ENCODE measurements at regions not wholly inside any gene's neighbourhood (a gene's known extent, or its start where the extent isn't known, plus 50 kb on each side); places are given as distances from the start of the nearest gene placed in this dataset.
A peak's percentile ranks its signal among the peaks of the same experiment; 100 is the strongest.

- peaks cover 4% of the 10 kb centered on the region for H3K9me3 Mint-ChIP-seq (ENCODE audit: unreplicated experiment)
- H3K36me3 Mint-ChIP-seq (ENCODE audit: low read depth, unreplicated experiment): no peaks in the 10 kb centered on the region
- Histone ChIP-seq H3K4me2 (ENCODE audit: low read length) (no peak overlapping the region), H3K79me2 (ENCODE audit: insufficient read depth, low read length) (no peaks in the 10 kb centered on the region), H3K4me1 (ENCODE audit: insufficient read depth, low read length) (no peaks in the 10 kb centered on the region), H3K4me3 (ENCODE audit: insufficient read depth, low read depth, low read length) (no peak overlapping the region), H3K27me3 (ENCODE audit: insufficient read depth, low read length) (no peaks in the 10 kb centered on the region), H4K20me1 (ENCODE audit: insufficient read depth, low read length) (no peaks in the 10 kb centered on the region), H3K36me3 (ENCODE audit: insufficient read depth, low read length) (no peaks in the 10 kb centered on the region), H3K27ac (ENCODE audit: low read depth, low read length) (no peak overlapping the region), H3K9ac (ENCODE audit: low read length) (no peak overlapping the region), H2AFZ (ENCODE audit: low read depth, low read length) (no peak overlapping the region), H3K9me3 (ENCODE audit: insufficient read depth, low read depth, low read length) (no peaks in the 10 kb centered on the region)
- FAIRE-seq (no peak), DNase-seq (ENCODE audit: low read depth) (no peak)
- TF ChIP-seq EZH2 (IDR thresholded peaks at IDR 0.05; ENCODE audit: insufficient read depth, low read length): no peak
- TF ChIP-seq CTCF (IDR thresholded peaks at IDR 0.05; ENCODE audit: insufficient read depth, low read depth, low read length): no peak
- H3K27me3 Mint-ChIP-seq (ENCODE audit: low read depth, unreplicated experiment): no peaks in the 10 kb centered on the region
- H3K4me3 Mint-ChIP-seq (ENCODE audit: unreplicated experiment): no peak overlapping the region
- H3K4me1 Mint-ChIP-seq (ENCODE audit: low read depth, unreplicated experiment): peaks cover 17% of the 10 kb centered on the region
- H3K27ac Mint-ChIP-seq (ENCODE audit: unreplicated experiment): no peak overlapping the region
Observed at GRCh38 chr21:14712121-14712715, 166.1 kb upstream of the SAMSN1 start.

- H2AFZ ChIP-seq (ENCODE audit: low read depth, low read length): no peak overlapping the region
- no peak for FAIRE-seq
Observed at GRCh38 chr21:14711287-14711686, 165.2 kb upstream of the SAMSN1 start.

More at GRCh38 chr21:14711287-14711686, 165.2 kb upstream of the SAMSN1 start:
- Histone ChIP-seq H3K27me3 (ENCODE audit: insufficient read depth, low read length) (no peaks in the 10 kb centered on the region), H3K36me3 (ENCODE audit: insufficient read depth, low read length) (no peaks in the 10 kb centered on the region), H3K9me3 (ENCODE audit: insufficient read depth, low read depth, low read length) (no peaks in the 10 kb centered on the region), H3K9ac (ENCODE audit: low read length) (no peak overlapping the region), H3K4me3 (ENCODE audit: insufficient read depth, low read depth, low read length) (no peak overlapping the region), H3K4me1 (ENCODE audit: insufficient read depth, low read length) (no peaks in the 10 kb centered on the region), H3K4me2 (ENCODE audit: low read length) (no peak overlapping the region), H4K20me1 (ENCODE audit: insufficient read depth, low read length) (no peaks in the 10 kb centered on the region), H3K79me2 (ENCODE audit: insufficient read depth, low read length) (no peaks in the 10 kb centered on the region), H3K27ac (ENCODE audit: low read depth, low read length) (no peak overlapping the region)
- Mint-ChIP-seq H3K27ac (ENCODE audit: unreplicated experiment) (peak overlapping the region; percentile 54), H3K27me3 (ENCODE audit: low read depth, unreplicated experiment) (no peaks in the 10 kb centered on the region), H3K4me1 (ENCODE audit: low read depth, unreplicated experiment) (peaks cover 21% of the 10 kb centered on the region), H3K4me3 (ENCODE audit: unreplicated experiment) (no peak overlapping the region), H3K36me3 (ENCODE audit: low read depth, unreplicated experiment) (no peaks in the 10 kb centered on the region), H3K9me3 (ENCODE audit: unreplicated experiment) (peaks cover 4% of the 10 kb centered on the region)
- no peak for DNase-seq (ENCODE audit: low read depth)
- TF ChIP-seq CTCF (IDR thresholded peaks at IDR 0.05; ENCODE audit: insufficient read depth, low read depth, low read length): no peak
- no peak for TF ChIP-seq EZH2 (IDR thresholded peaks at IDR 0.05; ENCODE audit: insufficient read depth, low read length)

Measured in astrocyte (in vitro differentiated cells and primary cell).